HL-60/S4 treated with phorbol 12-myristate 13-acetate at 8.2 ng/mL for 4 days and 3 days (cell line): ENCODE measurements at regions not wholly inside any gene's neighbourhood (a gene's known extent, or its start where the extent isn't known, plus 50 kb on each side); places are given as distances from the start of the nearest gene placed in this dataset.
"Not testable (repeated sequence)": the region's sequence is repeated elsewhere in the genome, so short reads cannot be mapped to it uniquely, and the experiment has no call there.

Experiments
- in situ Hi-C: fragments of 300-500 bp; cut with MboI; formaldehyde crosslinking; loops from 2 replicates; pipeline ENCODE4 v1.15.0; 2022; ENCODE audit warnings: low sequenced_read_pairs

- in situ Hi-C loops, result no loop called here
Measured at GRCh38 chr1:195851804-195852203, 756.4 kb downstream of the KCNT2 start.

GRCh38 chr1:195851016-195851601, 757.1 kb downstream of the KCNT2 start:
- in situ Hi-C loops, result no loop called here

GRCh38 chr1:195849180-195849579, 759.1 kb downstream of the KCNT2 start:
- in situ Hi-C loops, result no loop called here

- in situ Hi-C loops, result not testable (repeated sequence)
Measured at GRCh38 chr1:195847957-195848875, 760.0 kb downstream of the KCNT2 start.

GRCh38 chr1:195831789-195832188, 776.5 kb downstream of the KCNT2 start:
- in situ Hi-C loops, result no loop called here

- in situ Hi-C loops, result no loop called here
Measured at GRCh38 chr1:195828325-195828724, 779.9 kb downstream of the KCNT2 start.

GRCh38 chr1:195820925-195821324, 787.3 kb downstream of the KCNT2 start:
- in situ Hi-C loops, result no loop called here

- in situ Hi-C loops, result no loop called here
Measured at GRCh38 chr1:195806060-195806459, 802.2 kb downstream of the KCNT2 start.

GRCh38 chr1:195804547-195804946, 803.7 kb downstream of the KCNT2 start:
- in situ Hi-C loops, result no loop called here

GRCh38 chr1:195799016-195799415, 809.2 kb downstream of the KCNT2 start:
- in situ Hi-C loops, result no loop called here

GRCh38 chr1:195794225-195794624, 814.0 kb downstream of the KCNT2 start:
- in situ Hi-C loops, result no loop called here

- in situ Hi-C loops, result no loop called here
Measured at GRCh38 chr1:195791796-195792195, 816.4 kb downstream of the KCNT2 start.

GRCh38 chr1:195790514-195791168, 817.6 kb downstream of the KCNT2 start:
- in situ Hi-C loops, result no loop called here

- in situ Hi-C loops, result no loop called here
Measured at GRCh38 chr1:195789321-195789720, 818.9 kb downstream of the KCNT2 start.

GRCh38 chr1:195788721-195789120, 819.5 kb downstream of the KCNT2 start:
- in situ Hi-C loops, result no loop called here

GRCh38 chr1:195785830-195786229, 822.4 kb downstream of the KCNT2 start:
- in situ Hi-C loops, result no loop called here

GRCh38 chr1:195773931-195774330, 834.3 kb downstream of the KCNT2 start:
- in situ Hi-C loops, result no loop called here

- in situ Hi-C loops, result no loop called here
Measured at GRCh38 chr1:195769461-195769860, 838.8 kb downstream of the KCNT2 start.

- in situ Hi-C loops, result no loop called here
Measured at GRCh38 chr1:195768936-195769335, 839.3 kb downstream of the KCNT2 start.

GRCh38 chr1:195768377-195768776, 839.9 kb downstream of the KCNT2 start:
- in situ Hi-C loops, result no loop called here

- in situ Hi-C loops, result no loop called here
Measured at GRCh38 chr1:195766709-195767108, 841.5 kb downstream of the KCNT2 start.

GRCh38 chr1:195765099-195765498, 843.1 kb downstream of the KCNT2 start:
- in situ Hi-C loops, result no loop called here
